Stimulated activated CD8-positive, alpha-beta memory T cell treated with anti-CD3 and anti-CD28 coated beads, Interleukin-12 subunit alpha, Interleukin-12 subunit beta, amount 100 ng/mL, for 4 hours (primary cell): ENCODE measurements at regions not wholly inside any gene's neighbourhood (a gene's known extent, or its start where the extent isn't known, plus 50 kb on each side); places are given as distances from the start of the nearest gene placed in this dataset.
"Not testable (repeated sequence)": the region's sequence is repeated elsewhere in the genome, so short reads cannot be mapped to it uniquely, and the experiment has no call there.

ENCODE experiments used
- DNase-seq: peaks from one replicate; pipeline ENCODE4 v3.0.0-alpha.2; 2020; ENCODE audit warnings: low read depth

GRCh38 chr15:77944002-77944867, 133.3 kb downstream of the TBC1D2B start:
- no peak for DNase-seq

- no peak for DNase-seq
These were observed 134.8 kb downstream of the TBC1D2B start for GRCh38 chr15:77942611-77943211.

DNA sequence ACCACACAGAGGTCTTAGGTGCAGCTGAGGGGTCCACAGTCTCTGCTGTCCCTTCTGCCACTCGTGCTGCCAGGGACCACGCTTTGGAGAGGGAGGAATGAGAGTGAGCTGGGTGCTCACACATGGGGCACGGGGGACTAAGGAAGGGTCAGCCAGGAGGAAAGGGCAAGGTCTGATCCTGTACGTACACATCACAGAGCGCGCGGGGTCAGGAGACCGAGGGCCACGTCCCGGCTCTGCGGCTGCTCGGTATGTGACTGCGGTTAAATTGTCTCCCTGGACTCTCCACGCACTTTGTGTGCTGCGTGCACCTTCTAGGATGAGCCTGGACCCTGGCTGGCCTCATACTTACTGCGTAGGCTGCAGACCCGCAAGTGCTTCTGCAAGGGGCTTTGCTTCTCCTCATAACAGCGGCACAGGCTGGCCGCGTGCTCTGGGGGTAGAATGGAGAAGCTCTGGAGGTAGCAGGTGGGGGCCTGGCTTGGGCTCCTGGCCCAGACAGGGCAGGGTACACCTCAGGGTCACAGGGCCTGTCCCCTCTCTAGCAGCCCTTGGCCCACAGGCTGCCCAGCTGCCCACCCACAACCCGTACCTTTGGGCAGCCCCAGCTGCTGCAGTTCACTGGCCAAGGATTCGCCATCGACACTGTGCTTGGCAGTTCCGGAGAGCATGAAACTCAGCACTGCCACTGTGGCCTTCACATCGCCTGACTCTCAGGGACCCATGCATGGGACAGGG, 136.3 kb downstream of the TBC1D2B start:
- not testable (repeated sequence) for DNase-seq

GRCh38 chr15:77940381-77940947, 137.0 kb downstream of the TBC1D2B start:
- DNase-seq, result no peak

DNA sequence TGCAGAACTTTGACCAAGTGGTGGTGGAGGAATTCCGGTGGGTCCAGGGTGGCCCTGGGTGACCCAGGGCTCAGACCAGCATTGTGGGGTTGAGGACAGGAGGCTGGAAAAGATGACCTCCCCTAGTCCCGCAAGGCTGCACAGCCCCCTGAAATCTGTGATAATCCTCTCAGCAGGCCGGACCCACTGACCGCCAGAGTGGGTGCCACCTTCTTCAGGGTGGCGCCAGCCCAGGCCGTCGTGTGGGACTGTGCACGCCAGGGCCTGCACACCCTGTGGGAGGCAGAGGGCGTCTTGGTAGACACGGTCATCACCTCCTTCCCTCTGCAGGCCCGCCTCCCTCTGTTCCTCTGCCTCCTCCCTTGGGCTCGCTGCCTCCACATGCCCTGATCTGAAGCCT, 137.7 kb downstream of the TBC1D2B start:
- no peak for DNase-seq

GRCh38 chr15:77939026-77939425, 138.5 kb downstream of the TBC1D2B start:
- not testable (repeated sequence) for DNase-seq

DNA sequence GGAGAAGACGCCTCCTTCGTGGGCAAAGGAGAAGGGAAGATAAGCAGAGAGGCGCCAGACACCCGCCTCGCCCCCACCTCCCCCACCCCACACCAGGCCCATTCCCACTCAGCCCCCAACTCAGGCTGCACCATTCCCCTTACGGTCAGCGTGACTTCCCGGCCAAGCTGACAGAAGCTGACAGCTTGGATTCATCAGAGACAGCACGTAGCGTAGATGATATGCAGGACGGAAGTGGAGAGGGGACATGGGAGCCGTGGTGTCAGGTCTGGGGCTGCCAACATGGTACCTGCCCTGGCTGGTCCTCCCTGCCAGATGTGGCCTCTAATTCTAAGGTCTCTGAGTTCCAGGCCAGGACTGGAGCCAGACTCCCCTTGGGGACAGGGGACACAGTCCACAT, 139.0 kb downstream of the TBC1D2B start:
- not testable (repeated sequence) for DNase-seq

GRCh38 chr15:77936567-77936966, 140.9 kb downstream of the TBC1D2B start:
- DNase-seq, result not testable (repeated sequence)

DNA sequence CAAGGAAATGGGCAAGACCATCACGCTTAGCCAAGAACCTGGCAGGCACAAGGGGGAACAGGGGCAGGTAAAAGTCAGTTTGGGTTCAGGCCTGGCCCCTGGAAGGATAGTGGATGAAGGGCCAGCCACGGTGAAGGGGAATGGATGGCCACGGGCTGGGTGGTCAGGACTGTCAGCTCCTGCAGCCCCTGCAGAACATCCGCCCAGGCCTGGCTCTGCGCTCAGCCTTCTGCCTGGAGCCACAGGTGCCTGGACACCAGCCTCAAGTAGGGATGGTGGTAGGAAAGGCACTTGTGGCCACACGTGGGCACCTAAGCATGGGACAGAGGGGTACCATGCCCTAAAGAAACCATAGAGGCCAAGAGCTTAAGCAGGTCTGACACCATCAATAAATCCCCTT, 143.0 kb downstream of the TBC1D2B start:
- DNase-seq, result not testable (repeated sequence)

DNA sequence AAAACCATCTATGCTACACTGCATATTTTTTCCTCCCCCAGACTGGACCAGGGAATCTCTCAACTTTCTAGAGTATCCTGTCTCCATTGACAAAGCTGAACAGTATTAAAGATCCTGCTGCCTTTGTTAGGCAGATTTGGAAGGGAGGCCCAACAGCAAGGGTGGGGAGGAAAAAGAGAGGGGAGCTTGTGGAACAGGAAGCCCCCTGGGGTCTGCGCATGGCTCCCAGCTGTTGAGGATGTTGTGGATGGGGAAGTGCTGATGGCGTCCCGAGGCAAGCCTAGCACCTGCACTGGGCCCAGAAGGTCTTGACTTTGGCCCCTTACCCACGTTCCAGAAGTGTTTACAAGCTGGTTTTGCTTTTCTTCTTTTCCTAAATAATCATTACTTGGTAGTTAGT, 146.6 kb downstream of the TBC1D2B start:
- DNase-seq, result not testable (repeated sequence)

DNA sequence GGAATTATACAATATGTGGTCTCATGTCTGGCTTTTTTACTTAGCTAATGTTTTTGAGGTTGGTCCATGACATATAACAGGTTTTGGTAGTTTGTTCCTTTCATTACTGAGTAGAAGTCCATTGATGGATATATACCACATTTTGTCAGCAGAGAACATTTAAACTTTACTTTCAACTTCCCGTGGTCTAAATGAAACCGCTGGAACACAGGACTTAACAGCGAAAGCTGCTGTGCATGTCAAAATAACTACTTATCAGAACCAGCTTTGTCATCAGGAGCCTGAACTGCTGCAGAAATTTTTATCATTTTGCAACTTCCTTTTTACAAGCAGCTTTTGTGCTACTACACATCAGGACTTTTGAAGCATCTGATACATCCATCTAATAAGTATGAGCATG, 147.0 kb downstream of the TBC1D2B start:
- not testable (repeated sequence) for DNase-seq

- not testable (repeated sequence) for DNase-seq
These were observed 150.7 kb downstream of the TBC1D2B start for GRCh38 chr15:77926789-77927188.

- not testable (repeated sequence) for DNase-seq
These were observed 151.2 kb downstream of the TBC1D2B start for GRCh38 chr15:77926296-77926695.

DNA sequence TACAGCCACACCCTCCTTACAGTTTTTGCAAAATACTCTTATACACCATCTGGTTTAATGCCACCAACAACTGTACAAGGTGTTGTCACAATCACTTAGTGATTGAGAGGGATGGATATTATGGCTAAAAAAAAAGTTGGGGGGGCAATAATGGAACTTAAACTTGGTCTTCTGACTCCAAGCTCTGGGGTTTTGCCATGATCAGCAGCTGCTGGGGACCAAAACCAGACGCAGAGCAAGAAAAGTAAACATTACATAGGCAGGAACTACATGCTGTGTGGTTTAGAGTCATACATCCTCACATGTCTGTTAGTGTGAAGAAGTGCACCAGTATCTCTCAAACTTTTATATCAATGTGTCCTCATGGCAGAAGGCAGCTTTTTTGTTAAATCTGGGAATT, 152.4 kb downstream of the TBC1D2B start:
- DNase-seq, result not testable (repeated sequence)

DNA sequence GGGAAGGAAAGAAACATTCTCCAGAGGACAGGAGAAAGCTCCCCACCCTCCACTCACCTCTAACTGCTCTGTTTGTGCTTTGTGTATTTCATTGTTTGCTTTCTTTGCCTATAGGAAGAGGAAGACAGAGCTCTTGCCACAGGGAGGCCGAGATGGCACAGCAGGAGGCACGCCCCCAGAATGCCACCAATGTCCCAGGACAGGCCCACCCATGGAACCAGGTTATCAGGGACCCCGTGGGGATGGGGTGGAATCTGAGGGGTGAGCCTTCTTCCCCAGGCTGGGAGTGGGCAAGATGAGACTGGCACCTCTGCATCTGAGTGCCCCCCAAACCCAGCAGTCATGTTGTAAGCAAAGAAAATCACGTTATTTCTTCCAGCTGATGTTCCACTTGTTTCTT, 155.8 kb downstream of the TBC1D2B start:
- no peak for DNase-seq

- not testable (repeated sequence) for DNase-seq
These were observed 160.4 kb downstream of the TBC1D2B start for GRCh38 chr15:77916966-77917635.

DNA sequence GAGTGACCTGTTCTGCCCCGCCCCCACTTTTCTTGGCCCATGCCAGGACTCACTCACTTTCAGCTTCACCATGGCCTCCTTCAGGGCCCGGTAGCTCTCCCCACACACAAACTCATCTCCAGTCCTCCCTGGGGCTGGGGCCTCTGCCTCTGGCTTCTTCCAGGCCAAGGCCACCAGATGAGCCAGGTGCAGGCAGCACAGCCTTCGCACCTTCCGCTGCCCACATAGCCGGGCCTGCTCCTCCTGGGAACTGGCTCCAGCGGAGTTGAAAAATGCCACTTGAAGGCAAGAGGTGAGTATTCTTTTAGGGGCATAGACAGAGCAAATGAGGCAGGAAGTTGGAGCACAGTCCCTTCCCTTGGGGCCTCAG, 161.6 kb downstream of the TBC1D2B start:
- not testable (repeated sequence) for DNase-seq

DNA sequence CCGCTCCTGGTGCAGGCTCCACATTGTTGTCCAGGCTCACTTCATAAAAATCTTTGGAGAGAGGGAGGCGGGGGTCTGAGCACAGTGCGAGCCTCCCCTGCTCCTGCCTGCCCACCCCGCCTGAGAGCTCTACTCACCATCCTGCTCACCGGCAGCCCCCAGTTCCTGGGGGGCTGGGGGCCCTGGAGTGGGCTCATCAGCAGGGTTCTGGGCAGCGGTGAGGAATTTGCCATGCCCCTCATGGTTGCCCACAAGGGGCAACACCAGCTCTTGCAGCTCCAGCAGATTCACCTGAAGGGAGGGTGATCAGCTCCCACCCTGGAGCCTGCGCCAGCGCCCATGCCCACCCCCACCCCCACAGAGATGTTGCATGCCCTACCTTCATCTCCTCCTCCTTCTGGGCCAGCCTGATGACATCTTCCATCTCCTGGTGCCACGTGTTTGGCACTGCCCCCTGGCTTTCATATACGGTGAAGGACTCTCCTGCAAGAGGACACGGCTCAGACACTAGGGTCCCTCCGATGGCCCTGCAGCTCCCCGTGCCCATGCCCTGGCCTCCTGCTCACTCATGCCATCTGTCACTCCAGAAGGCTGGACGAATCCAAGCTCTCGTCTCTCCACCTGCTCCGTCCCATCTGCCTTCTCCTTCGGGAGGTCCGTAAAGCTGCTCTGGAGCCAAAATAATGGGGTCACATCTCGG, 162.1 kb downstream of the TBC1D2B start:
- no peak for DNase-seq

DNA sequence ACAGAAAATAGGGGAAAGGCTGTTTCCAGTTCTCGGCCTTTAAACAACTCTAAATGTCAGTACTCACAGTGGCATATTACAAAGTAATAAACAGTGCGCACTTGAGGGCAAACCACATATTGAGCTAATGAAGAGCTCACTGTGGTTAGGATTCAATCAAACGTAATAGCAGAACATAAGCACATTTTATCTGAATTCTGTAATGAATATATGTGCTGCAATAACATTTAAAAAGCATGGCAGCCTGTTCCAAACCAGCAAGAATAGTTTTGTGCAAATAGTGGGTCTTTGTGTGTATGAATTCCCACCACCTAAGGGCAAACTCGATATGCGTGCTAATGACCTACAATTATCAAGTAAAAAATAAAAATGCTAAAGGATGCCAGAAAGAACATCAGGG, 163.0 kb downstream of the TBC1D2B start:
- not testable (repeated sequence) for DNase-seq

DNA sequence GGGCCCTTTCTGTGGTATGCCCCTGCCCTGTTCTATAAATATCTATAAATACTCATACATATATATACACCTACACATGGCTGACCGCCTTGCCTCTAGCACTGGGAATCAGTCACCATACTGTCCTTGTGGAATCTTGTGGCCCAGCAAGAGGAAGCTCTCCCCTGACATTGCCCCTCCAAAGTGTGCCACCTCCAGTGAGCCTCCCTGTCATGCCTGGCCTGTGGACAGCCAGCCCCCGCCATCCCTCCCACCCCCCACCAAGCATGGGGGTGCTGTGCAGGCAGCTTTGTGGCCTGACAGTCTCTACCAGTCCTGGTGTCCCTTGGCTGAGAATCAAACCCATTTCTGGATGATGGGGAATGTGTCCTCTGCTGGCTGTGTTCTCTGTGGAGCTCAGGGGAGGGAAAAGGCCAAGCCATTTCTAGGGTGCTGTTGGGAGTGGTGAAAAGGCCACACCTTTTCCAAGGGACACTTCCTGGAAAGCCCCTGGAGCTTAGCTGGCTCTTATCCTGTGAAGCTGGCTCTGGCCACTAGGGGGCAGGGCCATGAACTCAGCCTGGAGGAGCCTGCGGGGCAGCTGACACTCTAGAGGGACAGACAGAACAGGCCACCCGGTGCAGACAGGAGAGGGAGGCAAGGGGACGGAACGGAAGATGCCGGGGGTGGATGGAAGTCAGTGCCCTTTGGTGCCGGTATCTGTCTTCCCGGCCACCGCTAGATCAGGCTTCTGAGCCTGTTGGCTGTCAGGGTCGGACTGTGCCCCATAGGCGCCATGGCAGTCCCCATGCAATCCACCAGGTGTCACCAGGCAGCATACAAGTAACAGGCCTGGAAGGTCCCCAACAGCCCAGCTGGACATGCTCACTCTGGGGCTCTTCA, 167.2 kb downstream of the TBC1D2B start:
- DNase-seq, result peak; percentile 59
